ENCODE measurements at regions not wholly inside any gene's neighbourhood (a gene's known extent, or its start where the extent isn't known, plus 50 kb on each side); places are given as distances from the start of the nearest gene placed in this dataset.
"Not testable (repeated sequence)": the region's sequence is repeated elsewhere in the genome, so short reads cannot be mapped to it uniquely, and the experiment has no call there.

DNA sequence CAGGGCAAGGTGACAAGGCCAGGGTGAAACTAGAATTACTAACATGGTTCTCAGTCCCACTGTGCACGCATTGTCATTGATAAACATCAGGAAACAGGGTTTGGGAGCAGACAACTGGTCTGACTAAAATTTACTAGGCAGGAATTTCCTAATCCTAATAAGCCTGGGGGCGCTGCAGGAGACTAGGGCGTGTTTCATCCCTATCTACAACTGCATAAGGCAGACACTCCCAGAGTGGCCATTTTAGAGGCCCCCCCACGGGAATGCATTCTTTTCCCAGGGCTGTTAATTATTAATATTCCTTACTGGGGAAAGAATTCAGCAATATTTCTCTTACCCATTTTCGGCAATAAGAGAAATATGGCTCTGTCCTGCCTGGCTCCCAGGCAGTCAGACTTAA, 103.6 kb upstream of the PCDH20 start:
- not testable (repeated sequence) for TF ChIP-seq POLR2A, CTCF (IDR thresholded peaks at IDR 0.05)
